Thyroid gland (tissue), 4 donors: ENCODE measurements at regions not wholly inside any gene's neighbourhood (a gene's known extent, or its start where the extent isn't known, plus 50 kb on each side); places are given as distances from the start of the nearest gene placed in this dataset.

ENCODE experiments used
- DNase-seq, 2 donors: peaks; one replicate each; pipeline ENCODE4 v3.0.0-alpha.2; 2019
- H3K27ac ChIP-seq, 3 donors: fragments of 200-600 bp; sonication (generic); 1 replicate in 2 of 3; 2 replicates in 1 of 3; pipeline ENCODE4 v1.5.1; 2016 to 2019; ENCODE audit warnings: mild to moderate bottlenecking in 1 of 3, moderate library complexity in 1 of 3
- H3K27me3 ChIP-seq: fragments of 200-600 bp; sonication (generic); one replicate; pipeline ENCODE4 v1.5.1; 2019
- H3K36me3 ChIP-seq, 2 donors: fragments of 200-600 bp; sonication (generic); one replicate each; pipeline ENCODE4 v1.5.1; 2016 to 2019
- H3K4me1 ChIP-seq, 2 donors: fragments of 200-600 bp; sonication (generic); one replicate each; pipeline ENCODE4 v1.5.1; 2017 to 2019
- H3K4me3 ChIP-seq, 3 donors: fragments of 200-600 bp; sonication (generic); replicated peaks in 1 of 3; 1 replicate in 2 of 3; 2 replicates in 1 of 3; pipeline ENCODE4 v1.5.1; 2016; ENCODE audit warnings: mild to moderate bottlenecking in 1 of 3
- H3K9me3 ChIP-seq: fragments of 200-600 bp; sonication (generic); one replicate; pipeline ENCODE4 v1.5.1; 2017
- CTCF ChIP-seq, 6 experiments: fragments of 200-600 bp in 3 of 6; fragments of 450-650 bp in 3 of 6; sonication (generic) in 3 of 6; IDR thresholded peaks; one replicate each; pipeline ENCODE4 v1.5.1; 2016 to 2019; ENCODE audit warnings: antibody characterized with exemption in 6 of 6, mild to moderate bottlenecking in 2 of 6, inconsistent platforms in 1 of 6, moderate library complexity in 1 of 6
- POLR2A ChIP-seq, 2 donors: fragments of 450-650 bp; IDR thresholded peaks; one replicate each; pipeline ENCODE4 v1.6.1; 2017; ENCODE audit warnings: antibody characterized with exemption in 2 of 2, mild to moderate bottlenecking in 2 of 2, moderate library complexity in 1 of 2
- WGBS, 2 donors: methylation state at CpG; one replicate each; pipeline ENCODE4 v1.1.5; 2017; 5-methylcytosine and 5-hydroxymethylcytosine counted together
- intact Hi-C: fragments of 100-400 bp; cut with DNase I; formaldehyde crosslinking; loops from one replicate; pipeline ENCODE4 v1.15.1; 2023

DNA sequence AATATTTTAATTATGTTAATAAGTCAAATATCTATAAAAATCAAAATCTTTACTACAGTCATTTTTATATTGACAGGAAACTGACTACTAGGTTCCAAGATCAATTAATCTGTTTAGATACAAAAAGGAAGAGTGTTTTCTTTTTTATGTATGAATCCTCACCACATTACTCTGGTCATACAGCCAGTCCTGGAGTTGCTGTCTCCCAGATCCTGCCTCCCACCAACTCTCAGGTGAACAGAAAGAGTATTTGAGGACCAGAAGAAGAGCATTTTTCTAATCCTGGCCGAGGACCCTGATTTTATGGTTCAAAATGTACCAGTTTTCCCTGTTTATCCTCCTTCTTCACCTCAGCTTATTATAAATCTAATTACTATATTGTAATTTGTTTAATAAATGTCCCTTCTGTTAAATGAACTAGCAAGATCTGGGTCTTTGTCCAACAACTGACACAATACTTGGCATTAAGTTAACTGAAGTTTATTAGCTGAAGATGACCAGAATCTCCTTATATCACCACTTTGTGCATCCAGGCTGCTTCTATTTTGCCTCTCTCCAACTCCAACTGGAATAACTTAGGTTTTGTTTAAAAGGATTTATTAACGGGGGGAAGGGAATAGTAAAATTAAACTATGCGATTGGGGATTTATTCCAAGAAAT lies 224.4 kb upstream of the PCDH7 start:
- H3K9me3 ChIP-seq = no peaks in the 10 kb centered on the region
- no peaks in the 10 kb centered on the region for H3K4me1 ChIP-seq
- intact Hi-C loops = no loop called here
- H3K4me3 ChIP-seq = no peak overlapping the region
- DNase-seq = no peak
- WGBS, 2 donors = 74 to 88% methylated on average over 3 of the region's 3 CpGs
- no peak overlapping the region for H3K27ac ChIP-seq
- H3K27me3 ChIP-seq = no peaks in the 10 kb centered on the region
- no peaks in the 10 kb centered on the region for H3K36me3 ChIP-seq
- TF ChIP-seq POLR2A (IDR thresholded peaks at IDR 0.05) (no peak), CTCF (IDR thresholded peaks at IDR 0.05) (no peak)

GRCh38 chr4:30511751-30512150 lies 208.4 kb upstream of the PCDH7 start:
- Histone ChIP-seq H3K27ac (no peak overlapping the region), H3K9me3 (no peaks in the 10 kb centered on the region), H3K4me3 (no peak overlapping the region), H3K36me3 (no peaks in the 10 kb centered on the region), H3K27me3 (no peaks in the 10 kb centered on the region), H3K4me1 (no peaks in the 10 kb centered on the region)
- intact Hi-C loops = no loop called here
- no peak for DNase-seq
- no peak for TF ChIP-seq CTCF (IDR thresholded peaks at IDR 0.05)
- no peak for TF ChIP-seq POLR2A (IDR thresholded peaks at IDR 0.05)

GRCh38 chr4:30518211-30518610 lies 202.0 kb upstream of the PCDH7 start:
- DNase-seq = no peak
- Histone ChIP-seq H3K27me3 (no peaks in the 10 kb centered on the region), H3K36me3 (no peaks in the 10 kb centered on the region), H3K9me3 (no peaks in the 10 kb centered on the region), H3K4me3 (no peak overlapping the region), H3K4me1 (no peaks in the 10 kb centered on the region), H3K27ac (no peak overlapping the region)
- intact Hi-C loops = no loop called here
- WGBS, 2 donors = 47 to 60% methylated on average over 2 of the region's 2 CpGs
- TF ChIP-seq POLR2A (IDR thresholded peaks at IDR 0.05) = no peak
- no peak for TF ChIP-seq CTCF (IDR thresholded peaks at IDR 0.05)

GRCh38 chr4:30525662-30526315 lies 194.4 kb upstream of the PCDH7 start:
- intact Hi-C loops = no loop called here
- TF ChIP-seq CTCF (IDR thresholded peaks at IDR 0.05) (no peak), POLR2A (IDR thresholded peaks at IDR 0.05) (no peak)
- Histone ChIP-seq H3K36me3 (no peaks in the 10 kb centered on the region), H3K4me3 (no peak overlapping the region), H3K27me3 (no peaks in the 10 kb centered on the region), H3K27ac (no peak overlapping the region), H3K9me3 (no peaks in the 10 kb centered on the region), H3K4me1 (no peaks in the 10 kb centered on the region)
- no peak for DNase-seq
- WGBS, 2 donors = 83 to 87% methylated on average over 5 of the region's 5 CpGs

DNA sequence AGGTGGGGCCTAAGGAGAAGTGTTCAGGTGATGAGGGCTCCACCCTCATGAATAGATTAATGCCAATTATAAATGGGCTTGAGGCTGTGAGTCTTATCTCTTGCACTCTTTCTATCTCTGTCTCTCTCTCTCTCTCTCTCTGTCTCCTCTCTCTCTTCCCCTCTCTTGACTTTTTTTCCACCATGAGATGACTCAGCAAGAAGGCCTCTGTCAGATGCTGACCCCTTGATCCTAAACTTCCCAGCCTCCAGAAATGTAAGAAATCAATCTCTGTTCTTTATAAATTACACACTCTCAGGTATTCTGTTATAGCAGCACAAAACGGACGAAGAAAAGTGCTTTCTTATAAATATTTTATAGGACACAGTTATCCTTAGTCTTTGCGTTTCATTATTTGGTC lies 184.9 kb upstream of the PCDH7 start:
- no peak for DNase-seq
- TF ChIP-seq POLR2A (IDR thresholded peaks at IDR 0.05) (no peak), CTCF (IDR thresholded peaks at IDR 0.05) (no peak)
- H3K9me3 ChIP-seq = no peaks in the 10 kb centered on the region
- no peaks in the 10 kb centered on the region for H3K4me1 ChIP-seq
- no peak overlapping the region for H3K4me3 ChIP-seq
- no peaks in the 10 kb centered on the region for H3K36me3 ChIP-seq
- no peak overlapping the region for H3K27ac ChIP-seq
- 93 to 95% methylated on average over 3 of the region's 3 CpGs for WGBS, 2 donors
- intact Hi-C loops = no loop called here
- no peaks in the 10 kb centered on the region for H3K27me3 ChIP-seq
